ENCODE measurements at regions not wholly inside any gene's neighbourhood (a gene's known extent, or its start where the extent isn't known, plus 50 kb on each side); places are given as distances from the start of the nearest gene placed in this dataset.
"Not testable (repeated sequence)": the region's sequence is repeated elsewhere in the genome, so short reads cannot be mapped to it uniquely, and the experiment has no call there.

GRCh38 chr5:99587983-99588382 lies 659.2 kb upstream of the CHD1 start:
- Histone ChIP-seq H3K4me3 (ENCODE audit: low read depth in 2 of 2, low read length in 1 of 2) (no peak overlapping the region), H3F3A (replicated peaks; ENCODE audit: insufficient read depth) (no peaks in the 10 kb centered on the region), H3K27ac (ENCODE audit: low read depth in 2 of 2, low read length in 1 of 2) (no peak overlapping the region), H3K9me3 (no peaks in the 10 kb centered on the region), H3K79me2 (ENCODE audit: insufficient read depth) (no peaks in the 10 kb centered on the region), H3K4me2 (no peak overlapping the region), H3K9me2 (no peaks in the 10 kb centered on the region), H3K4me1 (ENCODE audit: control insufficient read depth in 1 of 2, insufficient read depth in 2 of 2, low read depth in 1 of 2, low read length in 1 of 2) (no peaks in the 10 kb centered on the region), H3K36me3 (replicated peaks in 1 of 2; ENCODE audit: control insufficient read depth in 1 of 2, insufficient read depth in 2 of 2, low read length in 1 of 2) (no peaks in the 10 kb centered on the region), H4K20me1 (ENCODE audit: insufficient read depth) (no peaks in the 10 kb centered on the region), H3K27me3 (ENCODE audit: insufficient read depth) (no peaks in the 10 kb centered on the region), H2AFZ (ENCODE audit: low read depth) (no peak overlapping the region), H3K9ac (no peak overlapping the region)
- WGBS (ENCODE audit: low lambda C conversion rate), result 5% methylated on average over 1 of the region's 1 CpG
- ChIA-PET POLR2A (no interaction called here), CTCF (interaction anchor here (0.6 kb wide), 1 partner anchor 18 kb away, joined by 3 read pairs; no protein-coding TSS in a partner anchor)
- DNase-seq, result no peak
- TF ChIP-seq NFIC (IDR thresholded peaks at IDR 0.05; ENCODE audit: borderline replicate concordance) (no peak), ZBTB33 (IDR thresholded peaks at IDR 0.05; ENCODE audit: borderline replicate concordance, low read depth) (no peak), MXI1 (IDR thresholded peaks at IDR 0.05; ENCODE audit: low read depth, low read length) (no peak), SIN3A (IDR thresholded peaks at IDR 0.05; ENCODE audit: borderline replicate concordance, low read depth, low read length) (no peak)

- H3K9me3 ChIP-seq, result no peaks in the 10 kb centered on the region
- no peaks in the 10 kb centered on the region for H4K20me1 ChIP-seq (ENCODE audit: insufficient read depth)
- no peak overlapping the region for H2AFZ ChIP-seq (ENCODE audit: low read depth)
- H3K4me3 ChIP-seq (ENCODE audit: low read depth in 2 of 2, low read length in 1 of 2), result no peak overlapping the region
- no peaks in the 10 kb centered on the region for H3K27me3 ChIP-seq (ENCODE audit: insufficient read depth)
- TF ChIP-seq PBX3 (IDR thresholded peaks at IDR 0.05), result no peak
- TF ChIP-seq GABPA (IDR thresholded peaks at IDR 0.05; ENCODE audit: low read depth), result no peak
- H3K79me2 ChIP-seq (ENCODE audit: insufficient read depth), result no peaks in the 10 kb centered on the region
- CTCF ChIA-PET, result no interaction called here
- H3K4me1 ChIP-seq (ENCODE audit: control insufficient read depth in 1 of 2, insufficient read depth in 2 of 2, low read depth in 1 of 2, low read length in 1 of 2), result no peaks in the 10 kb centered on the region
- no peaks in the 10 kb centered on the region for H3F3A ChIP-seq (replicated peaks; ENCODE audit: insufficient read depth)
- H3K9ac ChIP-seq, result no peak overlapping the region
- no peaks in the 10 kb centered on the region for H3K9me2 ChIP-seq
- no peak for DNase-seq
- no peak overlapping the region for H3K27ac ChIP-seq (ENCODE audit: low read depth in 2 of 2, low read length in 1 of 2)
- H3K4me2 ChIP-seq, result no peak overlapping the region
- POLR2A ChIA-PET, result no interaction called here
- no peaks in the 10 kb centered on the region for H3K36me3 ChIP-seq (replicated peaks in 1 of 2; ENCODE audit: control insufficient read depth in 1 of 2, insufficient read depth in 2 of 2, low read length in 1 of 2)
Measured at GRCh38 chr5:99586878-99587277, 658.1 kb upstream of the CHD1 start.

- H3K36me3 ChIP-seq (replicated peaks in 1 of 2; ENCODE audit: control insufficient read depth in 1 of 2, insufficient read depth in 2 of 2, low read length in 1 of 2); DNase-seq; H3K9me2 ChIP-seq; H3K4me2 ChIP-seq; H3K4me1 ChIP-seq (ENCODE audit: control insufficient read depth in 1 of 2, insufficient read depth in 2 of 2, low read depth in 1 of 2, low read length in 1 of 2); H3K9me3 ChIP-seq; H3F3A ChIP-seq (replicated peaks; ENCODE audit: insufficient read depth); H3K4me3 ChIP-seq (ENCODE audit: low read depth in 2 of 2, low read length in 1 of 2); H4K20me1 ChIP-seq (ENCODE audit: insufficient read depth); H3K27ac ChIP-seq (ENCODE audit: low read depth in 2 of 2, low read length in 1 of 2); H2AFZ ChIP-seq (ENCODE audit: low read depth); CTCF ChIA-PET; H3K9ac ChIP-seq; POLR2A ChIA-PET; H3K27me3 ChIP-seq (ENCODE audit: insufficient read depth); H3K79me2 ChIP-seq (ENCODE audit: insufficient read depth): not testable (repeated sequence)
- 29% methylated on average over 3 of the region's 3 CpGs for WGBS (ENCODE audit: low lambda C conversion rate)
Measured at GRCh38 chr5:99581204-99581603, 652.4 kb upstream of the CHD1 start.

GRCh38 chr5:99562937-99563627 lies 634.3 kb upstream of the CHD1 start:
- WGBS (ENCODE audit: low lambda C conversion rate), result 7% methylated on average over 14 of the region's 15 CpGs
- POLR2A ChIA-PET; H3K27me3 ChIP-seq (ENCODE audit: insufficient read depth); H3F3A ChIP-seq (replicated peaks; ENCODE audit: insufficient read depth); H3K79me2 ChIP-seq (ENCODE audit: insufficient read depth); H3K9ac ChIP-seq; H3K9me2 ChIP-seq; H3K9me3 ChIP-seq; H3K36me3 ChIP-seq (replicated peaks in 1 of 2; ENCODE audit: control insufficient read depth in 1 of 2, insufficient read depth in 2 of 2, low read length in 1 of 2); H3K4me3 ChIP-seq (ENCODE audit: low read depth in 2 of 2, low read length in 1 of 2); H4K20me1 ChIP-seq (ENCODE audit: insufficient read depth); H3K4me1 ChIP-seq (ENCODE audit: control insufficient read depth in 1 of 2, insufficient read depth in 2 of 2, low read depth in 1 of 2, low read length in 1 of 2); H3K4me2 ChIP-seq; H3K27ac ChIP-seq (ENCODE audit: low read depth in 2 of 2, low read length in 1 of 2); H2AFZ ChIP-seq (ENCODE audit: low read depth); CTCF ChIA-PET; DNase-seq: not testable (repeated sequence)

Measured in SK-N-SH (cell line).